Neural progenitor cell (in vitro differentiated cells): ENCODE measurements at regions not wholly inside any gene's neighbourhood (a gene's known extent, or its start where the extent isn't known, plus 50 kb on each side); places are given as distances from the start of the nearest gene placed in this dataset.

ENCODE experiments used
- CTCF ChIP-seq: fragments of 200-600 bp; sonication (generic); IDR thresholded peaks from 2 replicates; pipeline ENCODE4 v1.5.1; 2017; ENCODE audit warnings: antibody characterized with exemption, mild to moderate bottlenecking
- EZH2 ChIP-seq: fragments of 200-600 bp; sonication (generic); IDR thresholded peaks from 2 replicates; pipeline ENCODE4 v1.6.1; 2017; ENCODE audit warnings: antibody characterized with exemption, mild to moderate bottlenecking, moderate library complexity
- EZH2phosphoT487 ChIP-seq: fragments of 200-600 bp; sonication (generic); IDR thresholded peaks from 2 replicates; pipeline ENCODE4 v1.6.1; 2017; ENCODE audit warnings: antibody characterized with exemption

- TF ChIP-seq CTCF: no peak
- TF ChIP-seq EZH2: no peak
- TF ChIP-seq EZH2phosphoT487: no peak
Measured at GRCh38 chr10:121668314-121669027, 70.2 kb upstream of the FGFR2 start.
